HG02759 (cell line): ENCODE measurements at regions not wholly inside any gene's neighbourhood (a gene's known extent, or its start where the extent isn't known, plus 50 kb on each side); places are given as distances from the start of the nearest gene placed in this dataset.
A peak's percentile ranks its signal among the peaks of the same experiment; 100 is the strongest.
"Not testable (repeated sequence)": the region's sequence is repeated elsewhere in the genome, so short reads cannot be mapped to it uniquely, and the experiment has no call there.

Experiments used
- ATAC-seq: cut with Tn5 transposase; IDR thresholded peaks from one replicate; pipeline ENCODE4 v1.9.1; 2021; ENCODE audit warnings: mild to moderate bottlenecking, moderate library complexity; ENCODE audit not compliant: unreplicated experiment

GRCh38 chr1:79262745-79263258, 256.3 kb upstream of the ADGRL4 start:
- ATAC-seq, result no peak

DNA sequence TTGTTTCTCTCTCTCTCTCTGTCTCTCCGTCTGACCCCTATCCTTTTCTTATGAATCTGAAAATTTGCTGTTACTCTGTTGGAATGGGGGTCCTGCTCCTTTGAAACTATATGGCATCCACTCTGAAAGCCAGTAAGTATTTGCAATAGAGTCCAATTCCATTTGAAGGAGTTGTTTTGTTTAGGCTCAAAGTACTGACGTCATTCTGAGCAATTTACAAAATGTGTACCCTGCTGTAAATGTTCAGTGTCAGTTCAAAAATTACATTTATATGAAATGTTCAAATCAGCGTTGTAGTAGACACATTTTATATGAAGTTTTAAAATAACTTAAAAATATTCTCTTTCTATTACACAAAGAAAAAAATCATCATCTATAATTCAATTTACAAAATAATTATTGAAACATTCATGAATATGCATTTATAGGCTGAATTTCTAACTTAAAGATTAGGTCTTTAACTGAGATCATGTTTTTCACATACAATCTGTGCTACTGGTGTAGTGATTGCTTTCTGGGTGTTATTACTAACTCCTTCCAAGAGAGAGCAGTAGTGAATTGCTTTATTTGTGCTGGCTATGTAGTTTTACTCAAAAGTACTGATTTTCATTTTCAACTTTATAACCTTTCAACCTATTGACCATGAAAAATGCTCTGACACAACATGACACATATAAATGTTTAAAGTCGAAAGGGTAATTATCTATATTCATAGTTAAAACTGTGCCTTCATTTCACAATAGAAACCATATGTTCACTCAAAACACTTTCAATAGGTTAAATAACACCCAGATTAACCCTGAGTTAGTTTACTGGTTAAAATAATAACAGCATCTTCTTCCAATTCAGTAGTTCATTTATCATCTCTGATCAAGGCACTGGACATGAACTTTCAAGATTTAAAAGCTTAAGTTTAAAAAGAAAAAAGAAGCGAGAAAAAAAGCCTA, 253.1 kb upstream of the ADGRL4 start:
- peak; percentile 65 for ATAC-seq

DNA sequence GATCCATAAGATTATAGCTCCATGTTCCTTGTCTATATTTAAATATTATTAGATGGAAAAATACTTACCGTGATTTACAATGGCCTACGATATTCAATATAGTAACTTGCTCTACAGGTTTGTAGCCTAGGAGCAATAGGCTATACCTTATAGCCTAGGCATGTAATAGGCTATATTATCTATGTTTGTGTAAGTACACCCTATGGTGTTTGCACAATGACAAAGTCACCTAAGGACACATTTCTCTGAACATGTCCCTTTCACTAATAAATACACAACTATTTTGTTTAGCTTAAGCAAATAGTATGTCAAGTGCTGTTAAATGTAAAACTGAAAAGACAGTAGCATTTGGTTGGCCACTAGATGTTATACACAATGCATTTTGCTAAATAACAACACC, 248.9 kb upstream of the ADGRL4 start:
- no peak for ATAC-seq

- no peak for ATAC-seq
Measured at GRCh38 chr1:79252598-79252997, 246.1 kb upstream of the ADGRL4 start.

GRCh38 chr1:79239840-79240239, 233.3 kb upstream of the ADGRL4 start:
- ATAC-seq, result no peak

DNA sequence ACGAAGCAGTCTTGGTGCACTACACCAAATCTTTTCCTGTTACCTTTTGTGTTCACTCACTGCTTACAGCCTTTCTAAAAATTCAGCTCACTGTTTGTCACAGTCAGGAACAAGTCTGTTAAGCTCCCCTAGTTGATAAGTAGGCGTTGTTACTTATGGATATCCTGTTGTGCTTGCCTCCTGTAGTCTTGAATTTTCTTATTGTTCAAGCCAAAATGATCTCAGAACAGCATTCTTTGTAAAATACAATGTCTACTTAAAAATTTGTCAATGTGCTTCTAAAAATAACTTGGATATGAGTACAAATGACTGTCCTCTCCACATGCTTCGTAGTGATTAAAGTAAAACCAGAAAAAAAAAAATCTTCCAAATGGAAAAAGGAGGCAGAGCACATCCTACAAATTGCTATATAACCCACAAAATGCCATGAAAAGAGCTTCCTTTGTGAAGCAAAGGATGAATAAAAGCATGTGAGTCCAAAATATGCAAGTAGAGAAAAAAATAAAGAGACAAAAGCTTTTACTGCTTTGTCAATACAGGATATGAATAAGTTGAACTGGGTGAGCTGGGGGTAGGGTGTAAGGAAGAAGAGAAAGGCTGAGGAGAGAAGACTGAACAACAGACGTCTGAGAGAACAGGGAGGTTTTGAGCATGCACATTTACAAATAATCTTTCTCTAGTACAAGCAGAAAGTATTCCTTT, 228.9 kb upstream of the ADGRL4 start:
- no peak for ATAC-seq

DNA sequence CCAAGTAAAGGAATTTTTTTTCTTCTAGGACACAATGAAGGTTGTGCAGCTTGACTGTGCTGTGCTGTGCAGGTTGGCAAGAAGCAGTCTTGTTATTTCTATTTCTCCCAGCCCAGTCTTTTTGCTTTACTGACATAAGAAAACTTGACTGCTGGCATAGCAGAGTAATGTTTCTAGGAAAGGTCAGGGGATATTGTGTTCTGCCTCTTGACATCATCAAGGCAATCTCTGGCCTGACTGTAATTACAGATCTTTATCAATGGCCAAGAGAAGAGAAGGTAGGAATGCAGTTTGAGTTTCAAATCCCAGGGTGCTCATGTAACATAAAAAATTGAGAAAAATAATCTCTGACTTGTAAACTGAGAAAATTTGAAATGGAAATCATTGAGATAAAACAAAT, 226.3 kb upstream of the ADGRL4 start:
- no peak for ATAC-seq

DNA sequence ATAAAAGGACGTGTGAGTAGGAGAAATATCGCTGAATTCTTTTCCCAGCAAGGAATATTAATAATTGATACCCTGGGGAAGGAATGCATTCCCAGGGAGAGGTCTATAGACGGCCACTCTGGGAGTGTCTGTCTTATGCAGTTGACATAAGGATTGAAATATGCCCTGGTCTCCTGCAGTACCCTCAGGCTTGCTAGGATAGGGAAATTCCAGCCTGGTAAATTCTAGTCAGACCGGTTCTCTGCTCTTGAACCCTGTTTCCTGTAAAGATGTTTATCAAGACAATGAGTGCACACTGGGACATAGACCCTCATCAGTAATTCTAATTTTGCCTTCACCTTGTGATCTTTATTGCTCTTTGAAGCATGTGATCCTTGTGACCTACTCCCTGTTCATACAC, 224.2 kb upstream of the ADGRL4 start:
- ATAC-seq, result not testable (repeated sequence)

DNA sequence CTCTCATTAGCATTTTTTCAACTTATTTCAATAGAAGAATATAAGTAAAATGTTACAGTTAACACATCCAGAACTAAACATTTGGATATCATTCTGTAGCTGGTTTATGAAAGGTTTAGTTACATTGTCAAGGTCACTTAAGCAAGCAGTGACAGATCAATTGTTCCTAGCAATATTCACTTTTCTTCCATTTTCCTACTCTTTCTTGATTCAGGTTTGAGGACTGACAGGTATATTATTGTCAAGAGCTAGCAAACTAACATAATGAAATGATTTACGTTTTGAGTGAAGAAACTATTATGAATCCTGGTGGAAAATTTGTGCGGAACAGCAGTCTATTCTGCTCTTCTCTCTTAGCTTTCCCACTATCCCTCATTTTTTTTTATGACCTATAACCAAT, 220.4 kb upstream of the ADGRL4 start:
- ATAC-seq, result no peak

DNA sequence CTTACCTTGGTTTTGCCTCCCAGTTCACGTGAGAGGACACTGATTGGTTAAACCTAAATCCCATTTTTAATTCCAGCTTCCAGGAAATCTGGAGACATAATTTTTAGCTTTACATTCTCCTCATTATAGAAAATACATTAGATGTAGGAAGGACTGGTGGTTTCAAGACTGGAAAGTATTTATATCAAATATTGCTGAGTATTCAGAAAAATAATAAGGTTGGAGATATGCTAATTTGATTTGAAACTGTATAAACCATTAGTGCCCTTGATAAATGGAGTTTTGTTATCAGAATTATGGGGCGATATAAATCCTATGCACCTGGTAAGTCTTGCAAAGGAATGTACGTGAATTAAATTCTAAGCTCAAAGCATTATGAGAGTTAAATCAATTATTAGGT, 218.0 kb upstream of the ADGRL4 start:
- no peak for ATAC-seq

DNA sequence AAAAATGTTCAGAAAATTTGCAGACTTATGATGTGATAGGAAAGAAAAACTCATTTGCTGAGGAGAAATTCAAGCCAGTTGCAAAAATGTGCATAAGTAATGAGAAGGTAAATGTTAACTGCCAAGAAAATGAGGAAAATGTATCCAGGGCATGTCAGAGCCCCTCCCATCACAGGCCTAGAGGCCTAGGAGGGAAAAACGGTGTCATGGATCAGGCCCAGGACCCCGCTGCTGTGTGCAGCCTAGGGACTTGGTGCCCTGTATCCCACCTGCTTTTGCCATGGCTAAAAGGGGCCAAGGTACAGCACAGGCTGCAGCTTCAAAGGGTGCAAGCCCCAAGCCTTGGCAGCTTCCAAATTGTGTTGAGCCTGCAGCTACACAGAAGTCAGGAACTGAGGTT, 214.0 kb upstream of the ADGRL4 start:
- ATAC-seq, result no peak

GRCh38 chr1:79215311-79215710, 208.8 kb upstream of the ADGRL4 start:
- no peak for ATAC-seq

GRCh38 chr1:79207786-79208185, 201.3 kb upstream of the ADGRL4 start:
- ATAC-seq, result no peak

DNA sequence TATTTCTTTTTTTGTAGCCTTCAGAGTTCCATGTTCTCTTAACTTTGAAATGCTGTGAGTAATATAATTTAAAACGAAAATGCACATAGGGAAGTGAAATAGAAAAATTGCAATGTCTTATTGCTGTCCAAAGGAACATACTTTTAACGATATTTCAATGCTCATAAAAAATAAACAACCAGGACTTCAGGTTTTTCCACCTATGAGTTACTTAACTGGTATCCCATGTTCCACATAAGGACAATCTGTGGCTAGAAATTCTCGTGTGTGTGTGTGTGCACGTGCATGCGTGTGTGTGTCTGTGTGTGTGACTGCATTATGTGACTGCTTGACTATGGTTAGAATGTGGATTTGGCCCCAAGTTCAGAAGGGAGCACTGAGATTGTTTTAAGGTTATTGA, 200.8 kb upstream of the ADGRL4 start:
- no peak for ATAC-seq

DNA sequence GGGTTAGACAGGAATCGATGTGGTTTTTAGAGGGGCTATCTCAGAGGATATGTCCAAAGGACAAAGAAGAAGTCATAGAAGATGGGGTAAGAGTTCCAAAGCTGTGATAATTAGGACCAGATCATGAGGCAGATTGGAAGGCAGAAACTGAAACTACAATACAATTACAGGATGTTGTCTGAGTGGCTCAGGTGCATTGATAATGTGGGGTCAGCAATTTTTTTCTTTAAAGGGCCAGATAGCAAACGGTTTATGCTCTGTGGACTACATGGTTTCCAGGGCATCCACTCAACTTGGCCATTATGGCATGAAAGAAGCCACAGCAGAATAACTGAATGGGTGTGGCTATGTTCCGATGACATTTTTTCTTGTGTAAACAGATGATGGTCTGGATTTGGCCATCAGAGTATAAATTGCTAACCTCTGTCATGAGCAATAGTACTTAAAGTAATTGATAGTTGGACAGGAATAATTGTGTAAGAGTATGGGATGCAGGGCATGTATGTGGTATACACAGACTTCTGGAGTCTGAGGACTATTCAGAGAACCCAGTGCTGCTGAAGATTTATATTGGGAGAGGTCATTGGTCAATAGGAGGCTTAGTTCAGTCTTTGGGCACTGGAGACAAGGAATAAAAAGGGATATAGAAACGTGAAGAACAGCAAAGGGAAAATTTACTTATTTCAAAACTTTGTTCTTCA, 198.4 kb upstream of the ADGRL4 start:
- no peak for ATAC-seq

- no peak for ATAC-seq
Measured at GRCh38 chr1:79198832-79199231, 192.3 kb upstream of the ADGRL4 start.

GRCh38 chr1:79197421-79197820, 190.9 kb upstream of the ADGRL4 start:
- no peak for ATAC-seq

GRCh38 chr1:79196211-79196610, 189.7 kb upstream of the ADGRL4 start:
- ATAC-seq, result no peak

GRCh38 chr1:79193211-79194079, 186.9 kb upstream of the ADGRL4 start:
- ATAC-seq, result peak; percentile 42

- peak; percentile 69 for ATAC-seq
Measured at GRCh38 chr1:79190074-79190473, 183.5 kb upstream of the ADGRL4 start.
